ENCODE measurements at regions not wholly inside any gene's neighbourhood (a gene's known extent, or its start where the extent isn't known, plus 50 kb on each side); places are given as distances from the start of the nearest gene placed in this dataset.

- TF ChIP-seq CTCF (IDR thresholded peaks at IDR 0.05) (no peak), POLR2A (IDR thresholded peaks at IDR 0.05) (no peak)
Measured at GRCh38 chr1:181987996-181988395, 73.5 kb downstream of the ZNF648 start.

All from Peyer's patch (tissue), 4 donors.